NCI-H460 (cell line): ENCODE measurements at regions not wholly inside any gene's neighbourhood (a gene's known extent, or its start where the extent isn't known, plus 50 kb on each side); places are given as distances from the start of the nearest gene placed in this dataset.
"Not testable (repeated sequence)": the region's sequence is repeated elsewhere in the genome, so short reads cannot be mapped to it uniquely, and the experiment has no call there.

ENCODE experiments used
- DNase-seq: peaks from one replicate; pipeline ENCODE4 v3.0.0-alpha.2; 2016; ENCODE audit warnings: low read depth; ENCODE audit errors: extremely low read depth

DNA sequence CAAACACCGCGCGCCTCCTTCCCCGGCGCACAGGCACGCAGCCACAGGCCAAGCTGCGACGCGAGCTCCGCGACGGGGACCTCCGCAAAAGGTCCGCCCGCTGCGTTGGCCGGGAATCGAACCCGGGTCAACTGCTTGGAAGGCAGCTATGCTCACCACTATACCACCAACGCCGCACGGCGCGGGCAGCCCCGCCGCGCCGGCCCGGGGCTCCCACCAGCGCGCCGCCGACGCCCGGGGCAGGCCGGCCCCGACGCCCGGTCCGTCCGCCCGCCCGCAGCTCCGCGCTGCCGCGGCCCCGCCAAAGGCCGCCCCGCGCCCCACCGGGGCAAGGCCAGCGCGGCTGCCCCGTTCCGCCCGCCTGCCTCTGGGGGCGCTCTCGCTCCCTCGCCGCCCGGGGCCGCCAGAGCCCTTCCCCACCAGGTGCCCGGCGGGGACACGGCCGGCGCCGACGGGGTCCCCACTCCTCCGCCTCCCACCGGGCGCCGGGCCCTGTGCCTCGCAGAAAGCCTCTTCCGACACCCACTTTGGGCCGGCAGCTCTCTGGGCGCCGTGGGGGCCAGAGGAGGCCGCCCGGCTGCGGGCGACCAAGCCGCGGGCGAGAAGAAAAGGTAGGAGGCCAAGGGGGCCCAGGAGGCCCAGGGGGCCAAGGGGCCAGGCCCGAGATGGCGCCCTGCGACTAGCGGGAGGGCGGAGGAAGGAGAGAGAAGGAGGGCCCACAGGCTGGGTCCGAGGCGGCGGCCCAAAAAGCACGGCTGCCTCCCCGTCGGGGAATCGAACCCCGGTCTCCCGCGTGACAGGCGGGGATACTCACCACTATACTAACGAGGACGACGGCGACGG, 50.2 kb upstream of the FCGR2A start:
- not testable (repeated sequence) for DNase-seq

DNA sequence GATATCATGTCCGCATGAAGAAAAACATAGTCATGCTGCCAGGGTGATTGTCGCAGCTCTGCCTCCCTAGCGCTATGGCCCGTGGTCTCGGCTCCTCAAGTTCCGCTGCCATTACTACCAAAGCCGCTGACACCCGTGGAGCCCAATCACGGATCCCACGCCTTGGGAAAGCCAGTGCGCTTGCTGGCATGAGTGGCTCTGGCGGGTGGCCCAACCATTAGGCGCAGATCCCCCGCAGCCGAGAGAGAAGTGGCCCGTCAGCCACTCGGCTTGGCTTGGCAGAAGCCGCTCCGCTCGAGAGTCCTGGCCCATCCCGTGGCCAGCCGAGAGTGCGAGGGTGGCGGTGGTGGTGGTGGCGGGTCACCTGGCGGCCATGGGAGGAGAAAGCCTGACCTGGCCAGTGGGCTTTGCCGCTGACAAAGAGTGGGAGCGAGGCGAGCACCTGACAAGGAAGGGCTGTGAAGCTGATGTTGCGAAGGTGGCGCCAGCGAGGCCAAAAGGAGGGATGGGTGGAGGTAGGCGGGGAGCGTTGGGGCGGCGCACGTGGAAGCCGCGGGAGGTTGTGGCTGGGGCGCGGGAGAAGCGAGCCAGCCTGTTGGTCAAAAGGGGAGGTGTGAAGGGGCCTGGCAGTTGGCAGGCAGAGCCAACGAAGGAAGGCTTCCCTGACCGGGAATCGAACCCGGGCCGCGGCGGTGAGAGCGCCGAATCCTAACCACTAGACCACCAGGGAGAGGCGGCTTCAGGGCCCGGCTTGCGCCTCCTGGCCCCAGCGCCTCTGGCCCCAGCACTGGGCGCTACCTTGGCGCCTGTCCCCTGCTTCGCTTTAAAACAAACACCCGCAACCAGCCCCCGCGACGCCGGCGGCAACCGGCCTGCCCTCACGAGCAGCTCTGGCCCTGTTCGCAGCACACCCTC, 51.0 kb upstream of the FCGR2A start:
- DNase-seq, result not testable (repeated sequence)

GRCh38 chr1:161451698-161452348, 53.4 kb upstream of the FCGR2A start:
- not testable (repeated sequence) for DNase-seq

GRCh38 chr1:161447760-161448332, 57.4 kb upstream of the FCGR2A start:
- not testable (repeated sequence) for DNase-seq

- DNase-seq, result not testable (repeated sequence)
These were observed 58.1 kb upstream of the FCGR2A start for GRCh38 chr1:161447040-161447759.

GRCh38 chr1:161444725-161445124, 60.5 kb upstream of the FCGR2A start:
- not testable (repeated sequence) for DNase-seq

DNA sequence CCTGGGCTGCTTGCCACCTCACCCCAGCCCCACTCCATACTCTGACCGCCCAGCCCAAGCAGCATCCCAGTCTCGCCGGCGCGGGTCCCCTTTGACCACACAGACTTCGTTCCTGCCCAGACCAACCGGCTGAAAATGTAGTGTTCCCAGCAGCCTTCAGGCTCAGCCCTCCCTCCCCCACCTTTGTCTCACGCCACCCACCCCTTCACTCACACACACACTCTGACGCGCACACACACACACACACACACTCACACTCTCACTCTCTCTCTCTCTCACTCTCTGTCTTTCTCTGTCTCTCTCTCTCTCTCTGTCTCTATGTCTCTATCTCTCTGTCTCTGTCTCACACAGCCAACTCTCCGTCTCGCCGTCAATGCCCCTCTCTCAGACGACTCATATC, 61.0 kb upstream of the FCGR2A start:
- not testable (repeated sequence) for DNase-seq

- DNase-seq, result peak; percentile 80
These were observed 64.9 kb upstream of the FCGR2A start for GRCh38 chr1:161440312-161440894.

DNA sequence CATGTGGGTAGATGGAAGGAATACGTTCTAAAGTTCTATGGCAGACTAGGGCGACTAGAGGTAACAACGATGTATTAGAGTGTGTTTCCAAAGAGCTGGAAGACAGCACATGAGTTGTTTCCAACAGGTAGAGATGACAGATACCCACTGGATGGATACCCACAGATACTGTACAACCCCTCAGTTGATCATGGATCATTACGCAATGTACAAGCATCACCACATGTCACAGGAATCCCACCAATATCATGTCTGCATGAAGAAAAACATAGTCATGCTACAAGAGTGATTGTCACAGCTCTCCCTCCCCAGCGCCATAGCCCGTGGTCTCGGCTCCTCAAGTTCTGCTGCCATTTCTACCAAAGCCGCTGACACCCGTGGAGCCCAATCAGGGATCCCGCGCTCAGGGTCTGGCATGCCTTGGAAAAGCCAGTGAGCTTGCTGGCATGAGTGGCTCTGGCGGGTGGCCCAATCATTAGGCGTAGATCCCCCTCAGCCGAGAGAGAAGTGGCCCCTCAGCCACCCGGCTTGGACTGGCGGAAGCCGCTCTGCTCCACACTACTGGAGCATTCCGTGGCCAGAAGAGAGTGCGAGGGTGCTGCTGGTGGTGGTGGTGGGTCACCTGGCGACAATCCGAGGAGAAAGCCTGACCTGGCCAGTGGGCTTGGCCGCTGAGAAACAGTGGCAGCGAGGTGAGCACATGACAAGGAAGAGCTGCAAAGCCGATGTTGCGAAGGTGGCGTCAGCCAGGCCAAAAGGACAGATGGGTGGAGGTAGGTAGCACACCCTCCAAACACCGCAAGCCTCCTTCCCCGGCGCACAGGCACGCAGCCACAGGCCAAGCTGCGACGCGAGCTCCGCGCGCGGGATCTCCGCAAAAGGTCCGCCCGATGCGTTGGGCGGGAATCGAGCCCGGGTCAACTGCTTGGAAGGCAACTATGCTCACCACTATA, 65.7 kb upstream of the FCGR2A start:
- DNase-seq, result no peak

GRCh38 chr1:161433191-161433590, 65.5 kb upstream of the CFAP126 start:
- not testable (repeated sequence) for DNase-seq

- DNase-seq, result no peak
These were observed 64.4 kb upstream of the CFAP126 start for GRCh38 chr1:161432091-161432490.

GRCh38 chr1:161427733-161428516, 60.2 kb upstream of the CFAP126 start:
- peak; percentile 78 for DNase-seq

DNA sequence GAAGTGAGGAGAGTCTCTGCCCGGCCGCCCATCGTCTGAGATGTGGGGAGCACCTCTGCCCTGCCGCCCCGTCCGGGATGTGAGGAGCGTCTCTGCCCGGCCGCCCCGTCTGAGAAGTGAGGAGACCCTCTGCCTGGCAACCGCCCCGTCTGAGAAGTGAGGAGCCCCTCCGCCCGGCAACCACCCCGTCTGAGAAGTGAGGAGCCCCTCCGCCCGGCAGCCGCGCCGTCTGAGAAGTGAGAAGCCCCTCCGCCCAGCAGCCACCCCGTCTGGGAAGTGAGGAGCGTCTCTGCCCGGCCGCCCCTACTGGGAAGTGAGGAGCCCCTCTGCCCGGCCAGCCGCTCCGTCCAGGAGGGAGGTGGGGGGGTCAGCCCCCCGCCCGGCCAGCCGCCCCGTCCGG, 55.2 kb upstream of the CFAP126 start:
- not testable (repeated sequence) for DNase-seq

DNA sequence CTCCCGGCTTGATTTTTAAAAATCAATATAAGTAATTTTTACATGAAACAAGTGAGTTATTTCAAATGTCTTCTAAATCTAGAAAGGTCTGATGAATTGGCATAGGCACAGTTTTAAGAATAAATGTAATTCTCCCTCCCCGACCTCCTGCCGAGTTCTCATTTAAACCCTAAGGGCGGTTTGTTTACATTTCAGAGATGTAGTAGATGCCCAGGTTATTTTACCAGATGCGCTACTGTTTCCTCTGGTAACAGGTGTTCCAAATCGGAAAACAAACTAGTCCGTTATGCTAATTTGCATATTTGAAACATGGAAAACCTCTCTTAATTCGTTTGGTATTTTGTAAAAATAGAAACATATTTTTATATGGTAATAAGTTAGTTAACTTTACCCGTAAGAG, 53.8 kb upstream of the CFAP126 start:
- DNase-seq, result no peak

DNA sequence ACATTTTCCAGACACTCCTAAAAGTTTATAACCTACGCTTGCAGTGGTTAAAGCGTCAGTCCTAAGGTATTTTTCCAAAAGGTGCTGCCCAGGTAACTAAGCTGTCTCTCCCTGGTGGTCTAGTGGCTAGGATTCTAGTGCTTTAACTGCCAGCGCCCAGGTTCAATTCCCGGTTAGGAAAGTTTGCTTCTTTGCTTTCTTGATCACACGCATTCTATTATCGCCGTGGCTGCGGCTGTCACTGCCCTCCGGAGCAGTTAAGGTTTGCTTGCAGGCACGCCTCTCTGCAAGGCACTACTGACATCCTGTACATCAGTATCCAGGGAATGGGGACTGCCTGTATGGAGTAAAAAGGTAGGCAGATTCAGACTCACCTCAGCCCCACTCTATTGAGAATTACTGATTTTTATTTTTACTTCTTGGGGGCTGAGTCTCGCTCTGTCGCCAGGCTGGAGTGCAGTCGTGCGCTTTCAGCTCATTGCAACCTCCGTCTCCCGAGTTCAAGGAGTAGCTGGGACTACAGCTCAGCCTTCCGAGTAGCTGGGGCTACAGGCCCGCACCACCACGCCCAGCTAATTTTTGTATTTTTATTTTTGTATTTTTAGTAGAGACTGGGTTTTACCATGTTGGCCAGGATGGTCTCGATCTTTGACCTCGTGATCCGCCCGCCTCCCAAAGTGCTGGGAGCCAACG, 53.2 kb upstream of the CFAP126 start:
- no peak for DNase-seq

- not testable (repeated sequence) for DNase-seq
These were observed 49.9 kb upstream of the CFAP126 start for GRCh38 chr1:161417536-161417935.
